ENCODE measurements at regions not wholly inside any gene's neighbourhood (a gene's known extent, or its start where the extent isn't known, plus 50 kb on each side); places are given as distances from the start of the nearest gene placed in this dataset.

DNA sequence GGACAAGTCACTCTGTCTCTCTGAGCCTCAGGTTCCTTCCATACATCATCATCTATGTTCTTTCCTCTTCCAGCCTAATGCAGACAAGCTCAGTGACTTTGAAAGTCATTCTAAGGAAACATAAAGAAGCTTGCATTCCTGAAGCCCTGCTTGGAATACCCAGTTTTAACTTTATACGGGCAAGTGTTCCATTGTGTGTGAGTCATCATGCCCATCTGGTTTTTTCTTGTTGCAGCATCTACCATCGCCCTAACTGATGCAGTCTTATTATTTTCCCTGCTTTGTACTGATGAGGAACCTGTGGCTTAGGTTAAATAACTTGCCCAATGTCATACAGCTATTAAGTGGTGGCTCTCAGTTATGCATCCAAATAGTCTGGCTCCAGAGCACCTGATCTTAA, 177.9 kb upstream of the RAI2 start:
- no TSS peak for BruUV-seq (replicated peaks)
- intact Hi-C loops (cut with micrococcal nuclease; ENCODE audit: unreplicated experiment) = no loop called here

DNA sequence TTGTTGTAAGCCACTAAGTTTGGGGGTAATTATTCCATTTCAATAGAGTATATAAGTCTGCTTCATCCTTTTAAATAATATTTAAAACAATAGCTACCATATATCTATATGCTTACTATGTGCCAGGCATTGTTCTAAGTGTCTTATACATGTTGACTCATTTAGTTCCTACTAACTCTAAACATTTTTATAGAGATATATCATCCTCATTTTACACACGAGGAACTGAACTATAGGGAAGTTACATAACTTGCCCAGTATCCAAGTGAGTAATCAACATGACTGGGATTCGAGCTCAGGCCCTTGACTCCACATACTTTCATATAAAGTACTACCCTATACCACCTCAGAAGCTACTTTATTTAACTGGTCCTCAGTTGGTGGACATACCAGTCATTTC, 175.3 kb upstream of the RAI2 start:
- Histone ChIP-seq H4K20me1 (ENCODE audit: insufficient read depth, low read length) (no peaks in the 10 kb centered on the region), H3K27ac (ENCODE audit: low read depth, low read length, poor library complexity, severe bottlenecking) (no peak overlapping the region), H3K4me2 (ENCODE audit: low read length) (no peak overlapping the region), H3K9me2 (ENCODE audit: insufficient read depth, low read length) (no peaks in the 10 kb centered on the region), H3K79me2 (ENCODE audit: insufficient read depth, low read depth, low read length) (no peaks in the 10 kb centered on the region), H3K4me1 (ENCODE audit: insufficient read depth, low read length, poor library complexity, severe bottlenecking) (no peaks in the 10 kb centered on the region), H3K9me3 (ENCODE audit: low read length) (no peaks in the 10 kb centered on the region), H2AFZ (ENCODE audit: low read length) (no peak overlapping the region), H3K36me3 (ENCODE audit: insufficient read depth, low read length) (no peaks in the 10 kb centered on the region), H3K4me3 (ENCODE audit: low read depth, low read length, poor library complexity, severe bottlenecking) (no peak overlapping the region)
- no peak for DNase-seq (ENCODE audit: low spot score)
- CTCF ChIA-PET (ENCODE audit: unreplicated experiment) = no interaction called here
- no TSS peak for BruUV-seq (replicated peaks)
- TF ChIP-seq, protein P1, sequence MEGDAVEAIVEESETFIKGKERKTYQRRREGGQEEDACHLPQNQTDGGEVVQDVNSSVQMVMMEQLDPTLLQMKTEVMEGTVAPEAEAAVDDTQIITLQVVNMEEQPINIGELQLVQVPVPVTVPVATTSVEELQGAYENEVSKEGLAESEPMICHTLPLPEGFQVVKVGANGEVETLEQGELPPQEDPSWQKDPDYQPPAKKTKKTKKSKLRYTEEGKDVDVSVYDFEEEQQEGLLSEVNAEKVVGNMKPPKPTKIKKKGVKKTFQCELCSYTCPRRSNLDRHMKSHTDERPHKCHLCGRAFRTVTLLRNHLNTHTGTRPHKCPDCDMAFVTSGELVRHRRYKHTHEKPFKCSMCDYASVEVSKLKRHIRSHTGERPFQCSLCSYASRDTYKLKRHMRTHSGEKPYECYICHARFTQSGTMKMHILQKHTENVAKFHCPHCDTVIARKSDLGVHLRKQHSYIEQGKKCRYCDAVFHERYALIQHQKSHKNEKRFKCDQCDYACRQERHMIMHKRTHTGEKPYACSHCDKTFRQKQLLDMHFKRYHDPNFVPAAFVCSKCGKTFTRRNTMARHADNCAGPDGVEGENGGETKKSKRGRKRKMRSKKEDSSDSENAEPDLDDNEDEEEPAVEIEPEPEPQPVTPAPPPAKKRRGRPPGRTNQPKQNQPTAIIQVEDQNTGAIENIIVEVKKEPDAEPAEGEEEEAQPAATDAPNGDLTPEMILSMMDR (conservative IDR thresholded peaks at IDR 0.05; ENCODE audit: low read length) = no peak
- TF ChIP-seq EZH2phosphoT487 (IDR thresholded peaks at IDR 0.05; ENCODE audit: borderline replicate concordance, low read depth, low read length) = no peak
- intact Hi-C loops (cut with micrococcal nuclease; ENCODE audit: unreplicated experiment) = no loop called here
- POLR2A ChIA-PET = no interaction called here

More for the DNA sequence above, 177.9 kb upstream of the RAI2 start:
- H4K20me1 ChIP-seq (ENCODE audit: insufficient read depth, low read length) = no peaks in the 10 kb centered on the region
- no peak overlapping the region for H3K4me2 ChIP-seq (ENCODE audit: low read length)
- no peak for TF ChIP-seq EZH2phosphoT487 (IDR thresholded peaks at IDR 0.05; ENCODE audit: borderline replicate concordance, low read depth, low read length)
- TF ChIP-seq, protein P1 (conservative IDR thresholded peaks at IDR 0.05; ENCODE audit: low read length) = no peak
- H3K27ac ChIP-seq (ENCODE audit: low read depth, low read length, poor library complexity, severe bottlenecking) = no peak overlapping the region
- no peaks in the 10 kb centered on the region for H3K9me3 ChIP-seq (ENCODE audit: low read length)
- no peak overlapping the region for H3K4me3 ChIP-seq (ENCODE audit: low read depth, low read length, poor library complexity, severe bottlenecking)
- no peaks in the 10 kb centered on the region for H3K4me1 ChIP-seq (ENCODE audit: insufficient read depth, low read length, poor library complexity, severe bottlenecking)
- no peaks in the 10 kb centered on the region for H3K36me3 ChIP-seq (ENCODE audit: insufficient read depth, low read length)
- no peaks in the 10 kb centered on the region for H3K79me2 ChIP-seq (ENCODE audit: insufficient read depth, low read depth, low read length)
- no peaks in the 10 kb centered on the region for H3K9me2 ChIP-seq (ENCODE audit: insufficient read depth, low read length)
- POLR2A ChIA-PET = no interaction called here
- H2AFZ ChIP-seq (ENCODE audit: low read length) = no peak overlapping the region
- CTCF ChIA-PET (ENCODE audit: unreplicated experiment) = no interaction called here
- DNase-seq (ENCODE audit: low spot score) = no peak

DNA sequence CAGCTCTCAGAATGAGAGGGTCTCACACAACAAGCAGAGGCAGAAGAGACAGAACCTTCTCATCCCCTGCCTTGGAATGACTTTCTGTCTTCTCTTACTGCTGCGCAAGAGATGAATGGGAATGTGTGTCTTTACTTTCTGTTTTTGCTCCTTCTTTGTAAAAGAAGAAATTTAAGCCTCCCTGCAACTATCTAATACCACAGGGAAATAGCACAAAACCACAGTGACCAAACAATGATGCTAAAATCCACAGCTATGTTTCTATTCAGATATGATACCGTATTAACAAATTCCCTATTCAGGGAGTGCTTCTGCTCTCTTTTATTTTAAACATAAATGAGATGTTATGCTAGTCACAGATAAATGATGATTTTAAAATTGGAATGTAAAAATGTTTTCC, 173.8 kb upstream of the RAI2 start:
- H3K4me1 ChIP-seq (ENCODE audit: insufficient read depth, low read length, poor library complexity, severe bottlenecking) = no peaks in the 10 kb centered on the region
- POLR2A ChIA-PET = no interaction called here
- H3K9me3 ChIP-seq (ENCODE audit: low read length) = no peaks in the 10 kb centered on the region
- no peaks in the 10 kb centered on the region for H3K36me3 ChIP-seq (ENCODE audit: insufficient read depth, low read length)
- H3K27ac ChIP-seq (ENCODE audit: low read depth, low read length, poor library complexity, severe bottlenecking) = no peak overlapping the region
- no peaks in the 10 kb centered on the region for H3K9me2 ChIP-seq (ENCODE audit: insufficient read depth, low read length)
- H3K4me2 ChIP-seq (ENCODE audit: low read length) = no peak overlapping the region
- H2AFZ ChIP-seq (ENCODE audit: low read length) = no peak overlapping the region
- DNase-seq (ENCODE audit: low spot score) = no peak
- H3K4me3 ChIP-seq (ENCODE audit: low read depth, low read length, poor library complexity, severe bottlenecking) = no peak overlapping the region
- no peak for TF ChIP-seq EZH2phosphoT487 (IDR thresholded peaks at IDR 0.05; ENCODE audit: borderline replicate concordance, low read depth, low read length)
- TF ChIP-seq, protein P1 (conservative IDR thresholded peaks at IDR 0.05; ENCODE audit: low read length) = no peak
- intact Hi-C loops (cut with micrococcal nuclease; ENCODE audit: unreplicated experiment) = no loop called here
- no TSS peak for BruUV-seq (replicated peaks)
- H3K79me2 ChIP-seq (ENCODE audit: insufficient read depth, low read depth, low read length) = no peaks in the 10 kb centered on the region
- no peaks in the 10 kb centered on the region for H4K20me1 ChIP-seq (ENCODE audit: insufficient read depth, low read length)
- CTCF ChIA-PET (ENCODE audit: unreplicated experiment) = no interaction called here

Measured in OCI-LY7 (cell line).